Neural cell (in vitro differentiated cells): ENCODE measurements at regions not wholly inside any gene's neighbourhood (a gene's known extent, or its start where the extent isn't known, plus 50 kb on each side); places are given as distances from the start of the nearest gene placed in this dataset.

Experiments used
- H2AFZ ChIP-seq: fragments of 200-600, 300-800 bp; sonication (generic), shearing (Covaris generic); 2 replicates; pipeline ENCODE4 v1.6.0; 2014; ENCODE audit warnings: low read depth, mild to moderate bottlenecking, antibody characterized with exemption, low read length, moderate library complexity
- H3F3A ChIP-seq: fragments of 200-600 bp; shearing (Covaris generic); 2 replicates; pipeline ENCODE4 v1.6.1; 2016; ENCODE audit warnings: mild to moderate bottlenecking, moderate library complexity, mixed read lengths, antibody characterized with exemption, low read length; ENCODE audit not compliant: insufficient read depth, poor library complexity, severe bottlenecking
- H3K27ac ChIP-seq: fragments of 200-600, 300-800 bp; sonication (generic), shearing (Covaris generic); 2 replicates; pipeline ENCODE4 v1.5.1; 2014; ENCODE audit warnings: mild to moderate bottlenecking, low read length, moderate library complexity
- H3K27me3 ChIP-seq: fragments of 300-800, 200-600 bp; sonication (generic), shearing (Covaris generic); 2 replicates; pipeline ENCODE4 v1.6.0; 2014; ENCODE audit warnings: mild to moderate bottlenecking, low read depth, low read length, moderate library complexity; ENCODE audit not compliant: insufficient read depth
- H3K36me3 ChIP-seq: fragments of 300-800, 200-600 bp; sonication (generic), shearing (Covaris generic); 2 replicates; pipeline ENCODE4 v1.5.1; 2014; ENCODE audit warnings: mild to moderate bottlenecking, antibody characterized with exemption, low read length, moderate library complexity; ENCODE audit not compliant: insufficient read depth
- H3K4me2 ChIP-seq: fragments of 300-800, 200-600 bp; sonication (generic), shearing (Covaris generic); 2 replicates; pipeline ENCODE4 v1.6.0; 2014; ENCODE audit warnings: mild to moderate bottlenecking, low read length
- H3K4me3 ChIP-seq: fragments of 300-800, 200-600 bp; sonication (generic), shearing (Covaris generic); 2 replicates; pipeline ENCODE4 v1.5.1; 2014; ENCODE audit warnings: mild to moderate bottlenecking, low read length, moderate library complexity
- H3K79me2 ChIP-seq: fragments of 200-600 bp; shearing (Covaris generic); replicated peaks from 2 replicates; pipeline ENCODE4 v1.6.0; 2014; ENCODE audit warnings: mild to moderate bottlenecking, low read length, moderate library complexity; ENCODE audit not compliant: insufficient read depth
- H3K9ac ChIP-seq: fragments of 300-800, 200-600 bp; sonication (generic), shearing (Covaris generic); 2 replicates; pipeline ENCODE4 v1.6.1; 2016; ENCODE audit warnings: mild to moderate bottlenecking, low read length, mixed read lengths
- H3K9me2 ChIP-seq: fragments of 200-600 bp; shearing (Covaris generic); 2 replicates; pipeline ENCODE4 v1.6.1; 2016; ENCODE audit warnings: mild to moderate bottlenecking, low read length, mixed read lengths; ENCODE audit not compliant: insufficient read depth
- H3K9me3 ChIP-seq: fragments of 200-600, 300-800 bp; sonication (generic), shearing (Covaris generic); 2 replicates; pipeline ENCODE4 v1.6.1; 2016; ENCODE audit warnings: mild to moderate bottlenecking, mixed run types, low read length, moderate library complexity, mixed read lengths
- H4K20me1 ChIP-seq: fragments of 200-600 bp; shearing (Covaris generic); 2 replicates; pipeline ENCODE4 v1.6.1; 2016; ENCODE audit warnings: mild to moderate bottlenecking, mixed run types; ENCODE audit not compliant: insufficient read depth
- CTCF ChIP-seq: fragments of 450-650 bp; IDR thresholded peaks from 2 replicates; pipeline ENCODE4 v1.5.1; 2014; ENCODE audit warnings: antibody characterized with exemption, mild to moderate bottlenecking, moderate library complexity; ENCODE audit not compliant: poor library complexity, severe bottlenecking
- EP300 ChIP-seq: fragments of 450-650 bp; conservative IDR thresholded peaks from 2 replicates; pipeline ENCODE4 v1.6.1; 2014; ENCODE audit warnings: antibody characterized with exemption, mild to moderate bottlenecking, moderate library complexity; ENCODE audit not compliant: poor library complexity, severe bottlenecking
- EZH2 ChIP-seq: fragments of 200-600, 300-800 bp; shearing (Covaris generic), sonication (generic); IDR thresholded peaks from 2 replicates; pipeline ENCODE4 v1.6.1; 2014; ENCODE audit warnings: antibody characterized with exemption, low read length, borderline replicate concordance, mild to moderate bottlenecking; ENCODE audit not compliant: insufficient read depth, poor library complexity, severe bottlenecking
- MXI1 ChIP-seq: fragments of 450-650 bp; conservative IDR thresholded peaks from 2 replicates; pipeline ENCODE4 v1.6.1; 2014; ENCODE audit warnings: antibody characterized with exemption, mild to moderate bottlenecking; ENCODE audit not compliant: poor library complexity, severe bottlenecking
- POLR2AphosphoS5 ChIP-seq: IDR thresholded peaks from 2 replicates; pipeline ENCODE4 v1.6.1; 2012
- RAD21 ChIP-seq: fragments of 450-650 bp; conservative IDR thresholded peaks from 2 replicates; pipeline ENCODE4 v1.6.1; 2014; ENCODE audit warnings: antibody characterized with exemption, mild to moderate bottlenecking, moderate library complexity
- REST ChIP-seq: IDR thresholded peaks from 2 replicates; pipeline ENCODE4 v1.6.1; 2012; ENCODE audit warnings: borderline replicate concordance
- SMC3 ChIP-seq: fragments of 450-650 bp; conservative IDR thresholded peaks from 2 replicates; pipeline ENCODE4 v1.6.1; 2014; ENCODE audit warnings: antibody characterized with exemption, mild to moderate bottlenecking, moderate library complexity; ENCODE audit not compliant: poor library complexity
- TAF1 ChIP-seq: IDR thresholded peaks from 2 replicates; pipeline ENCODE4 v1.6.1; 2012; ENCODE audit warnings: low read depth

DNA sequence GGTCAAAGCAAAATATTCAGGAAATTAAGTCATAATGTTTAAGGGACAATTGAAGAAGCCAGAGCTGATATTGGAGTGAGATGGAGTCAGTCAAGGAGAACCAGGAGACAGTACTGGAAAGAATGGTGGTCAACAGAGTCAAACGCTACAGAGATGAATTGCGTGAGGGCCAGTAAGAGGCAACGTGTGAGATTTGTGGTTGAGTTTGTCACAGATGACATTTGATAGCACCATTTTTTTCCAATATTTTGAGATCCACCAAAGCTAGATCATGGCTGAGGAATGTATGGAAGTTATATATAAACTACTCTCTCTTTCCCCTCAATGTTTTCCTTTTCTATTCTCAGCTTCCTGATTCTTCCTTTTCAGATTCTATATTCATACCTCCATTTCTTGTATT lies 375.1 kb upstream of the ROBO2 start:
- H3K27ac ChIP-seq: no peak overlapping the region
- H3K9me3 ChIP-seq: no peaks in the 10 kb centered on the region
- TF ChIP-seq EZH2: no peak
- TF ChIP-seq MXI1: no peak
- TF ChIP-seq TAF1: no peak
- TF ChIP-seq SMC3: no peak
- TF ChIP-seq REST: no peak
- no peak for TF ChIP-seq CTCF
- H2AFZ ChIP-seq: no peak overlapping the region
- H3K36me3 ChIP-seq: no peaks in the 10 kb centered on the region
- no peaks in the 10 kb centered on the region for H3K27me3 ChIP-seq
- H3K4me2 ChIP-seq: no peak overlapping the region
- no peaks in the 10 kb centered on the region for H3K79me2 ChIP-seq
- no peak overlapping the region for H3K9ac ChIP-seq
- no peaks in the 10 kb centered on the region for H3F3A ChIP-seq
- no peaks in the 10 kb centered on the region for H3K9me2 ChIP-seq
- H3K4me3 ChIP-seq: no peak overlapping the region
- H4K20me1 ChIP-seq: no peaks in the 10 kb centered on the region

GRCh38 chr3:76668653-76669052 lies 371.2 kb upstream of the ROBO2 start:
- Histone ChIP-seq H3K9me2 (no peaks in the 10 kb centered on the region), H3K9ac (no peak overlapping the region), H2AFZ (no peak overlapping the region), H3K27me3 (no peaks in the 10 kb centered on the region), H3K36me3 (no peaks in the 10 kb centered on the region), H4K20me1 (no peaks in the 10 kb centered on the region), H3K79me2 (no peaks in the 10 kb centered on the region), H3K27ac (no peak overlapping the region), H3F3A (no peaks in the 10 kb centered on the region), H3K9me3 (no peaks in the 10 kb centered on the region), H3K4me2 (no peak overlapping the region), H3K4me3 (no peak overlapping the region)
- no peak for TF ChIP-seq EZH2
- TF ChIP-seq TAF1: no peak
- TF ChIP-seq POLR2AphosphoS5: no peak
- TF ChIP-seq RAD21: no peak

GRCh38 chr3:76669322-76669721 lies 370.6 kb upstream of the ROBO2 start:
- H3K27me3 ChIP-seq: no peaks in the 10 kb centered on the region
- no peaks in the 10 kb centered on the region for H3K79me2 ChIP-seq
- no peaks in the 10 kb centered on the region for H3K9me3 ChIP-seq
- H2AFZ ChIP-seq: no peak overlapping the region
- H3K9me2 ChIP-seq: no peaks in the 10 kb centered on the region
- no peak overlapping the region for H3K9ac ChIP-seq
- TF ChIP-seq TAF1: no peak
- TF ChIP-seq POLR2AphosphoS5: no peak
- no peak for TF ChIP-seq EP300
- TF ChIP-seq CTCF: no peak
- TF ChIP-seq MXI1: no peak
- TF ChIP-seq RAD21: no peak
- TF ChIP-seq REST: no peak
- TF ChIP-seq SMC3: no peak
- no peak overlapping the region for H3K4me3 ChIP-seq
- H3F3A ChIP-seq: no peaks in the 10 kb centered on the region
- no peaks in the 10 kb centered on the region for H3K36me3 ChIP-seq
- H3K27ac ChIP-seq: no peak overlapping the region
- H3K4me2 ChIP-seq: no peak overlapping the region
- no peaks in the 10 kb centered on the region for H4K20me1 ChIP-seq
